Epithelial cell of prostate (primary cell): ENCODE measurements at regions not wholly inside any gene's neighbourhood (a gene's known extent, or its start where the extent isn't known, plus 50 kb on each side); places are given as distances from the start of the nearest gene placed in this dataset.

Source experiments
- DNase-seq: peaks from one replicate; pipeline ENCODE4 v3.0.0-alpha.2; 2011; ENCODE audit warnings: low read depth, low spot score
- H3K27ac ChIP-seq: fragments of 450-650 bp; 2 replicates; pipeline ENCODE4 v1.5.1; 2017; ENCODE audit warnings: mild to moderate bottlenecking

DNA sequence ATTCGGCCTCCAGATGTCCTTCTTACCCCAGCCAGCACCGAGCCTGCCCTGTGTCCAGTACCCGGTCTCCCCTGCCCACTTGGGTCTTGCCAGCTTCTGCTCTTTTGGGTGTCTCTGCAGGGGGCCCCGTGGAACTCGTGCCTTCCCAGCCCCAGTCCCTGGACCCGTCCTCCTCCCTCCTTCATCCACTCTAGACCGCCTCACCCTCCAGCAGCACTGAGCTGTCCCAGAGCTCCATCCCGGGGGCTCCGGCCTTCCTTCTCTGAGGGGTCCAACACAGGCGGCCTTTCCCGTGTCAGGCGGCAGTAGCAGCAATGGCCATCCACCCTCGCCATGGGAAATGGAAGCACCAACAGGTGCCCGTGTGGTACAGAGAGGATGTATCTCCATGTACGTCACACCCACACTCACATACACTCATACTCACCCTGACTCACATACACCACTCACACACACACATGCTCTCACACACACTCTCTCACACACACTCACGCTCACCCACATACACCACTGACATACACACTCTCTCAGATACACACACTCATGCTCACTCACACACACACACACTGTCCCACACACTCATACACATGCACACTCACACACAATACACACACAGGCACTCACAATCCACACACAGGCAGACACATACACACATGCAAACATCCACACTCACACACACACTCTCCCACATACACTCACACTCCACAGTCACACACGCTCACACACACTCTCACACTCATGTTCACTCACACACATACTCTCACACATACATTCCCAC, 827.5 kb upstream of the SALL3 start:
- DNase-seq = no peak
- no peak overlapping the region for H3K27ac ChIP-seq

GRCh38 chr18:78153362-78153761, 826.3 kb upstream of the SALL3 start:
- no peak for DNase-seq
- no peak overlapping the region for H3K27ac ChIP-seq

- DNase-seq = no peak
These were observed 825.2 kb upstream of the SALL3 start for GRCh38 chr18:78154444-78154843.

DNA sequence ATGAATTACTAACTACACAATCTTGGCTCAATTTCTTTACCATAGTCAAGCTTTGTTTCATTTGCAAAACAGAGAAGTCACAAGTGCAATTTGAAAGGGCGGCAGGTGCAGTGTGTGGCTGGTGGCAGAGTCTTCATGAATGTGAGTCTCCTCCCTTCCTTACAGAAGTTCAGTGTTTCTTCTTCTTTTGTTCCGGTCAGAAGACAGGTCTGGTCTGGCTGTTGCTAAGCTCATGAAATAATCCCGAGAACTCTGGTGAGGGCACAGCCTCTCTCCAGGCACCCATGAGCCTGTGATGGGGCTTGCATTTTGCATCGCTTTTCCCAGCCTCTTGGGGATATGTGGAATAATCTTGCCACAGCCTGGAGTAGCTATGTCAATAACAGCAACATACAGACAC, 824.8 kb upstream of the SALL3 start:
- H3K27ac ChIP-seq = no peak overlapping the region
- DNase-seq = no peak

More at GRCh38 chr18:78154444-78154843, 825.2 kb upstream of the SALL3 start:
- H3K27ac ChIP-seq = no peak overlapping the region

DNA sequence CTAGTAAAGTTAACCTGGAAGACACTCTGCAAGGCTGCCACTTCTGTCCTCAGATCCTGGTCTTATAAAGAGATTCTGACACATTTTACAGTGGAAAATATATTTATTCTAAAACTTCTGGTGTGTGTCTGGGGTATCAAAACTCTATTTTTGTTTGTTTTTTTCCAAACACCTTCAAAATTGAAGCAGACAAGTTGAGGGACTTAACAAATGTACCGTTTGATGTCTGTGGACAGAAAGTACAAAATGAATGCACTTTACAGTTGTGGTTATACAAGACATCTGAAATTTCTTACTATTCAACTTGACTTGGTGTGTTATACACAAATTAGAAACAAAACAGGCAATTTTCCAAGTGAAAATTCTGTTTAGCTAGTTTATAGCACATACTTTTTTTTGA, 823.2 kb upstream of the SALL3 start:
- DNase-seq = no peak
- H3K27ac ChIP-seq = no peak overlapping the region

- DNase-seq = no peak
- H3K27ac ChIP-seq = no peak overlapping the region
These were observed 820.7 kb upstream of the SALL3 start for GRCh38 chr18:78158943-78159342.

GRCh38 chr18:78159397-78159796, 820.2 kb upstream of the SALL3 start:
- H3K27ac ChIP-seq = no peak overlapping the region
- no peak for DNase-seq

- no peak overlapping the region for H3K27ac ChIP-seq
- DNase-seq = peak; percentile 16
These were observed 818.5 kb upstream of the SALL3 start for GRCh38 chr18:78160961-78161656.

GRCh38 chr18:78165525-78165924, 814.1 kb upstream of the SALL3 start:
- H3K27ac ChIP-seq = no peak overlapping the region
- DNase-seq = no peak

DNA sequence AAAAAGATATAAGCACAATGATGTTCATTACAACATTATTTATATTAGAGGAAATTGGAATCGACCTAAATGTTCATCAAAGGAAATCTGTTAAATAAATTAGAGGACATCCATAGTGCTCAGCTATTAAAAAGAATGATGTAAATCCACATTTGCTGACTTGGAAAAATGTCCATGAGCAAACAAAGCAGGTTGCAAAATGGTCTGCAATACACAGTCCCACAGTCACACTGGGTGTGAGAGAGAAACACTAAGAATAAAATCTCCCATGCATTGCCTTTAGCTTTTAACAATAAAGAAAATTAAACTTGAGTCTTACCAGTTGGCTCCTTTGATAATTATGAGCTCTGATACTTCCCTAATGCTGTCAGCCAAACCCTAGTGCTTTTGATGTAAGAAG, 811.1 kb upstream of the SALL3 start:
- no peak overlapping the region for H3K27ac ChIP-seq
- DNase-seq = no peak

- DNase-seq = no peak
- no peak overlapping the region for H3K27ac ChIP-seq
These were observed 810.3 kb upstream of the SALL3 start for GRCh38 chr18:78169174-78169864.

DNA sequence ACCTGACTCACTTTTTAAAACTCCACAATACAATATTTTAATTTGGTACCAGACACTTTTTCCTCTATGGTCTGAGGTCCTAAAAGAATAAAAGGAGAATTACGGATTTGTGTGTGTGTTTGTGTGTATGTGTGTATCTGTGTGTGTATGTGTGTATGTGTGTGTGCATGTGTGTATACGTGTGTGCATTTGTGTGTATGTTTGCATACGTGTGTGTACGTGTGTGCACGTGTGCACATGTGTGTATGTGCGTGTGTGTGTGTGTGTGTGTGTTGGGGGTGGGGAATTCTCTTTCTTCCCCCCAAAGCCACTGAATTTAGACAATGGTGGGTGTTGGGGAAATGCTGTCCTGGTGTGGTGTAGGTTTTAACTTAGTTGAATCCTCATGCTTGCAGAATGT, 807.7 kb upstream of the SALL3 start:
- no peak overlapping the region for H3K27ac ChIP-seq
- DNase-seq = no peak

DNA sequence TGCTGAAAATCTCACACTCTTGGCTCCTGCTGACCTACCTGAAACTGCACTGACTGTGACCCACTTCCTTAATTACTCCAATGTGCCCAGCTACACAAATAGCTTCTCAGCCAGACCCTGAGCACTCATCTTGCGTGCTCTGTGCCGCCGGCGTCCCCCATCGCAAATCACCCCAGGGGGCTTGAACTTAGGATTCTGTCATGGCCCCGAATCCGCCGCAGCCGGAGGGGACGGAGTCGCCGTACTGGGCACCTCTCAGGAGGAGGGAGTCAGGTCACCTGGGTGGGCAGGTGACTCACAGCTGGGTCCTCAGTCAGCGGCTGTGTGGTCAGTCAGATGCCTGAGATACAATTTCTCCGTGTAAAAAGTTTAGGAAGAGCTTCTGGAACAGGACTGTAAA, 804.9 kb upstream of the SALL3 start:
- no peak for DNase-seq
- H3K27ac ChIP-seq = no peak overlapping the region

DNA sequence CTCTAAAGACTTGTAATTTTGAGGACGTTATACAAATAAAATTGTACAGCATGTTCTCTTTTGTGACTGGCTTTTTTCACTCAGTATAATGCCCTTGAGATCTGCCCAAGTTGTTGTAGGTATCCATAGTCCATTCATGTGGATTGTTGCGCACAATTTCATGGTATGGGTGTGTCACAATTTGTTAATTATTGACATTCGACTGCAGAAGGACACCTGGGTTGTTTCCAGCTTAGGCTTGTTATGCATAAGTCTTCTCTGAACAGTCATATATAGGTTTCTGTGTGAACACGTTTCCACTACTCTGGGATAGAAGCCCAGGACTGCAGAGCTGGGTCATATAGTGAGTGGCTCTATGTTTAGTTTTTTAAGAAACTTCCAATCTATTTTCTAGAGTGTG, 800.8 kb upstream of the SALL3 start:
- DNase-seq = no peak

GRCh38 chr18:78180741-78181140, 798.9 kb upstream of the SALL3 start:
- no peak overlapping the region for H3K27ac ChIP-seq
- DNase-seq = no peak

More for the DNA sequence above, 800.8 kb upstream of the SALL3 start:
- no peak overlapping the region for H3K27ac ChIP-seq

GRCh38 chr18:78183815-78184214, 795.8 kb upstream of the SALL3 start:
- H3K27ac ChIP-seq = no peak overlapping the region
- DNase-seq = no peak

DNA sequence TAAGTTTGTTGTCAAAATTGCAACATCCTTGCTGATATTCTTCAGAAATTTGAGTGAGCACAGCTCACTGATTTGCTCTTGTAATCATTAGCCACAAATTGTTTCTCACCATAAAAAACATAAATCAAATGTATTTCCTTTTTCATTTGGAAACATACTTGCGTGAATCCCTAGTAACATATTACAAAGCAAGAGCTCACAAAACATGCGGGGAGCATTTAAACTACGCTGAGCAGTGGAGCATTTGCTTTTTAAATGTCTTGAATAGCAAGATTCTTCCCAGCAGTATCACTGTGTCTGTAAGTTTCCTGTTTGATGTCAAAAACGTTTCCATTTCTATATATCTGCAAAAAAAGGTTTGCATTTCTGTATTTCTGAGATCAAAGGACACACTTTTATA, 788.3 kb upstream of the SALL3 start:
- H3K27ac ChIP-seq = no peak overlapping the region

DNA sequence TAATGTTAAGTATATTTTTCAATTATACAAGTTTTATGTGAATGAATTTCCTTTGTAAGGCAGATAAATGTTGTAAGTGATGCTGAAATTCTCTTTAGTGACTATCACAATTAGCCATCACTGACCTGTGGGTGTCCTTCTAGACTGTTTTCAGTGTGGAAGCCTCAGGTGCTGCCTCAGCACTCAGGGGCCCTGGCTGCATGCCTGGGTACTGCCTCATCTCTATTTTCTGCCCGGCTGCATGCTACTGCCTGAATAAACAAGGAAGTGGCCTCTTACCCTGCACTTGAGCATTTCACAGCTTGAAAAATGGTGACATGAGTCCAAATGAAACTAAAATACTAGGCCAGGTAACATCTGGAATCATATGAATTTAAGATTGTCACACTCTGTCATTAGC, 787.6 kb upstream of the SALL3 start:
- peak; percentile 27 for DNase-seq

More for the DNA sequence above, 788.3 kb upstream of the SALL3 start:
- DNase-seq = no peak

GRCh38 chr18:78196280-78196679, 783.3 kb upstream of the SALL3 start:
- no peak for DNase-seq

More for the DNA sequence above, 787.6 kb upstream of the SALL3 start:
- H3K27ac ChIP-seq = no peak overlapping the region

DNA sequence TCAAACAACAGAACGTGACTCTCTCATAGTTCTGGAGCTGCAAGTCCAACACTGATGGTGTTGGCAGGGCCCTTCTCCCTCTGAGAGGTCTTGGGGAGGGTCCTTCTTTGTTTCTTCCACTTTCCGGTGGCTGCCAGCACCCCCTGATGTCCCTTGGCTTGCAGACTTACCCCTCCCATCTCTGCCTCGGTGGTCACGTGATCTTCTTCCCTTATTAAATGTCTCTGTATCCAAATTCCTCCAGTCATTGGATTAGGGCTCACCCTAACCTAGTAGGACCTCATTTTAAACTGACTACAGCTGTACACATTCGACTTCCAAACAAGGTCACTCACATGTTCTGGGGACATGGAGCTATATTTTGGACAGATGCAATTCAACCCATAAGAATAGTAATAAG, 780.6 kb upstream of the SALL3 start:
- H3K27ac ChIP-seq = no peak overlapping the region
- no peak for DNase-seq

More at GRCh38 chr18:78196280-78196679, 783.3 kb upstream of the SALL3 start:
- no peak overlapping the region for H3K27ac ChIP-seq

DNA sequence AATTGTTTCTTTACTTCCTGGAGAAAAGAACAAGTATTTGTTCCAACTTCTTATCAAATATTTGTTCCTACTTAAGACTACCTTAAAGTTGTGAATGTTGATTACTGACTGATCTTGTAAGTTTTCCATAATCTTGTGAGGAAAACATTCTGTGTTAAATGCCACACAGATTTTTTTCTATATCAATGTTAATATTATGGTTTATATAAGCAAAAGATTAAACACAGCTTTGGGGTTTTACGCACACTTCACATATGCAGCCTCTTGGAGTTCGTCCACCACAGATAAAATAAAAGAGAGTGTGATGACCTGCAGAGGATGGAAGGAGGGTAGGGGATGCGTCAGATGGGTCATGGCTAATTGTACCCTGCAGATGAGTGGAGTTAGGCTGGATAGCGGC, 780.0 kb upstream of the SALL3 start:
- no peak overlapping the region for H3K27ac ChIP-seq
- DNase-seq = no peak
